IMR-90 (cell line): ENCODE measurements at regions not wholly inside any gene's neighbourhood (a gene's known extent, or its start where the extent isn't known, plus 50 kb on each side); places are given as distances from the start of the nearest gene placed in this dataset.

Source experiments
- ATAC-seq: fragments of 200-7000 bp; cut with Tn5 transposase; 2 replicates; pipeline ENCODE4 v1.9.1; 2020; ENCODE audit warnings: low read depth, mild to moderate bottlenecking, moderate library complexity
- BruUV-seq: library from RNA; stranded (reverse); fragments of 400-500 nt; replicated peaks from 2 replicates; lab custom pipeline; 2021; lab: Mats Ljungman, UMichigan
- CTCF ChIA-PET: fragments of 300-600 bp; formaldehyde crosslinking; extraction: SDS; loops from one replicate; lab custom pipeline; 2021; ENCODE audit warnings: antibody characterized with exemption; lab: Yijun Ruan, JAX
- POLR2A ChIA-PET: fragments of 300-600 bp; sonication (Branson Sonifier 250); formaldehyde crosslinking; loops from one replicate; lab custom pipeline; 2022; ENCODE audit warnings: antibody characterized with exemption; ENCODE audit not compliant: unreplicated experiment; lab: Charles Lee
- DNase-seq: peaks from one replicate; pipeline ENCODE4 v3.0.0; 2013
- H2AFZ ChIP-seq: replicated peaks from 2 replicates; pipeline ENCODE3; 2013; ENCODE audit warnings: low read length, mild to moderate bottlenecking; ENCODE audit not compliant: poor library complexity
- H2AK5ac ChIP-seq: 2 replicates; pipeline ENCODE4 v1.6.1; 2013; ENCODE audit warnings: low read depth, low read length, inconsistent platforms
- H2AK9ac ChIP-seq: replicated peaks from 2 replicates; pipeline ENCODE3; 2013; ENCODE audit warnings: mild to moderate bottlenecking, low read depth, low read length, moderate library complexity; ENCODE audit not compliant: poor library complexity
- H2BK120ac ChIP-seq: 2 replicates; pipeline ENCODE4 v1.6.1; 2013; ENCODE audit warnings: low read depth, low read length, inconsistent platforms
- H2BK15ac ChIP-seq: 3 replicates; pipeline ENCODE4 v1.6.1; 2013; ENCODE audit warnings: low read depth, low read length, inconsistent platforms
- H2BK20ac ChIP-seq: 2 replicates; pipeline ENCODE4 v1.6.1; 2013; ENCODE audit warnings: low read depth, mild to moderate bottlenecking, inconsistent platforms, low read length, moderate library complexity
- H2BK5ac ChIP-seq: 2 replicates; pipeline ENCODE4 v1.6.1; 2013; ENCODE audit warnings: mild to moderate bottlenecking, low read depth, low read length, inconsistent platforms; ENCODE audit not compliant: poor library complexity, severe bottlenecking
- H3K14ac ChIP-seq: replicated peaks from 2 replicates; pipeline ENCODE4 v1.6.1; 2013; ENCODE audit warnings: low read depth, low read length, inconsistent platforms
- H3K18ac ChIP-seq: 2 replicates; pipeline ENCODE4 v1.6.1; 2013; ENCODE audit warnings: low read depth, low read length, control low read depth
- H3K23ac ChIP-seq: 2 replicates; pipeline ENCODE4 v1.6.1; 2013; ENCODE audit warnings: low read depth, low read length, inconsistent platforms
- H3K27ac ChIP-seq: 2 replicates; pipeline ENCODE4 v1.5.1; 2013; ENCODE audit warnings: mild to moderate bottlenecking, control low read depth, low read length; ENCODE audit not compliant: insufficient read depth
- H3K27me3 ChIP-seq: 2 replicates; pipeline ENCODE4 v1.6.1; 2013; ENCODE audit warnings: low read length; ENCODE audit not compliant: control insufficient read depth, insufficient read depth
- H3K36me3 ChIP-seq: 2 replicates; pipeline ENCODE4 v1.6.1; 2013; ENCODE audit warnings: low read length, mixed read lengths; ENCODE audit not compliant: control insufficient read depth, insufficient read depth
- H3K4ac ChIP-seq: 2 replicates; pipeline ENCODE4 v1.6.1; 2013; ENCODE audit warnings: low read depth, low read length, inconsistent platforms
- H3K4me1 ChIP-seq: 2 replicates; pipeline ENCODE4 v1.6.1; 2013; ENCODE audit warnings: low read length, mixed read lengths; ENCODE audit not compliant: control insufficient read depth, insufficient read depth
- H3K4me2 ChIP-seq: 2 replicates; pipeline ENCODE4 v1.6.1; 2013; ENCODE audit warnings: low read depth, mild to moderate bottlenecking, control low read depth, low read length, moderate library complexity
- H3K4me3 ChIP-seq: 2 replicates; pipeline ENCODE4 v1.5.1; 2013; ENCODE audit warnings: low read depth, mild to moderate bottlenecking, control low read depth, low read length, moderate library complexity; ENCODE audit not compliant: insufficient read depth
- H3K56ac ChIP-seq: 2 replicates; pipeline ENCODE4 v1.6.1; 2013; ENCODE audit warnings: low read length, inconsistent platforms; ENCODE audit not compliant: insufficient read depth; ENCODE audit errors: extremely low read depth
- H3K79me1 ChIP-seq, 2 experiments: 2 replicates each; pipeline ENCODE4 v1.6.1; 2013; ENCODE audit warnings: low read length in 2 of 2, inconsistent platforms in 1 of 2, low read depth in 1 of 2
- H3K9ac ChIP-seq: 2 replicates; pipeline ENCODE4 v1.6.1; 2013; ENCODE audit warnings: low read depth, low read length, control low read depth
- H3K9me1 ChIP-seq: 2 replicates; pipeline ENCODE4 v1.6.1; 2013; ENCODE audit warnings: low read length, inconsistent platforms; ENCODE audit not compliant: insufficient read depth
- H3K9me3 ChIP-seq: 2 replicates; pipeline ENCODE4 v1.6.1; 2013; ENCODE audit warnings: low read length; ENCODE audit not compliant: control insufficient read depth, insufficient read depth
- H4K20me1 ChIP-seq: 2 replicates; pipeline ENCODE4 v1.6.1; 2013; ENCODE audit warnings: low read length, inconsistent platforms; ENCODE audit not compliant: insufficient read depth
- H4K5ac ChIP-seq: 2 replicates; pipeline ENCODE4 v1.6.1; 2013; ENCODE audit warnings: mild to moderate bottlenecking, low read depth, low read length, control low read depth
- H4K8ac ChIP-seq, 2 experiments: 2 replicates each; pipeline ENCODE4 v1.6.1; 2013; ENCODE audit warnings: low read depth in 2 of 2, low read length in 2 of 2, control low read depth in 1 of 2, inconsistent platforms in 1 of 2
- H4K91ac ChIP-seq: 2 replicates; pipeline ENCODE4 v1.6.1; 2013; ENCODE audit warnings: low read depth, low read length, inconsistent platforms; ENCODE audit not compliant: insufficient read depth
- BHLHE40 ChIP-seq: fragments of 150-350 bp; IDR thresholded peaks from 2 replicates; pipeline ENCODE4 v1.6.1; 2016; ENCODE audit warnings: mild to moderate bottlenecking, low read depth, low read length
- FOS ChIP-seq: fragments of 150-350 bp; IDR thresholded peaks from 2 replicates; pipeline ENCODE4 v1.6.1; 2016; ENCODE audit warnings: low read depth, low read length
- MAFK ChIP-seq: IDR thresholded peaks from 2 replicates; pipeline ENCODE4 v1.6.1; 2012; ENCODE audit warnings: low read depth, low read length, improper control_type of control experiment
- MAZ ChIP-seq: IDR thresholded peaks from 2 replicates; pipeline ENCODE4 v1.6.1; 2012; ENCODE audit warnings: low read depth, mild to moderate bottlenecking, low read length, improper control_type of control experiment, moderate library complexity, borderline replicate concordance
- POLR2A ChIP-seq: IDR thresholded peaks from 2 replicates; pipeline ENCODE4 v1.6.1; 2012; ENCODE audit warnings: mild to moderate bottlenecking, low read depth, low read length
- WGBS, 2 experiments: methylation state at CpG; one replicate each; pipeline versions ENCODE4 v1.1.5 to v1.1.7; 2013; ENCODE audit warnings: missing lambda C conversion rate in 2 of 2; ENCODE audit not compliant: insufficient read length in 1 of 2; ENCODE audit errors: extremely low coverage in 2 of 2; 5-methylcytosine and 5-hydroxymethylcytosine counted together
- dilution Hi-C: fragments of 300-500 bp; cut with HindIII; formaldehyde crosslinking; loops from one replicate; pipeline ENCODE4 v1.14.3; 2018; ENCODE audit warnings: low sequenced_read_pairs; ENCODE audit not compliant: unreplicated experiment
- in situ Hi-C: fragments of 300-500 bp; cut with MboI; formaldehyde crosslinking; loops from 3 replicates; pipeline ENCODE4 v1.14.3; 2019; ENCODE audit warnings: low sequenced_read_pairs, inconsistent platforms, mixed read lengths
- intact Hi-C: fragments of 100-400 bp; cut with micrococcal nuclease; formaldehyde crosslinking; loops from 2 replicates; pipeline ENCODE4 v1.10.0; 2022

GRCh38 chr17:79377230-79377786 is 233.5 kb downstream of the RBFOX3 start:
- no peak overlapping the region for H3K9ac ChIP-seq
- H4K8ac ChIP-seq: no peak overlapping the region
- POLR2A ChIA-PET: no interaction called here
- no peak overlapping the region for H2BK15ac ChIP-seq
- H3K4ac ChIP-seq: no peak overlapping the region
- no peak overlapping the region for H3K4me2 ChIP-seq
- H3K23ac ChIP-seq: no peak overlapping the region
- H2AK9ac ChIP-seq: no peak overlapping the region
- no peak overlapping the region for H2AK5ac ChIP-seq
- dilution Hi-C loops (no loop called here), intact Hi-C loops (no loop called here), in situ Hi-C loops (loop anchor here (25.0 kb wide), 1 partner anchor 515 kb away; no protein-coding TSS in a partner anchor)
- peaks cover 18% of the 10 kb centered on the region; the same call in 1 of the 2 replicates for H3K27me3 ChIP-seq
- no peaks in the 10 kb centered on the region for H3K79me1 ChIP-seq
- no peaks in the 10 kb centered on the region for H4K20me1 ChIP-seq
- no peak overlapping the region for H4K5ac ChIP-seq
- WGBS, 2 experiments: 69% methylated on average over 12 of the region's 25 CpGs; no CpG with 5 or more reads in 1 of the 2 experiments
- H2AFZ ChIP-seq: no peak overlapping the region
- TF ChIP-seq FOS (no peak), BHLHE40 (no peak), MAZ (no peak), MAFK (no peak), POLR2A (no peak)
- no peak overlapping the region for H3K56ac ChIP-seq
- no peak for DNase-seq
- no peak overlapping the region for H2BK5ac ChIP-seq
- H3K9me1 ChIP-seq: no peaks in the 10 kb centered on the region
- no peak for ATAC-seq
- H3K4me1 ChIP-seq: no peaks in the 10 kb centered on the region
- no peak overlapping the region for H3K4me3 ChIP-seq
- H4K91ac ChIP-seq: no peak overlapping the region
- no peak overlapping the region for H3K18ac ChIP-seq
- no TSS peak for BruUV-seq
- H3K27ac ChIP-seq: no peak overlapping the region
- CTCF ChIA-PET: no interaction called here
- no peak overlapping the region for H2BK120ac ChIP-seq
- H2BK20ac ChIP-seq: no peak overlapping the region
- H3K36me3 ChIP-seq: no peaks in the 10 kb centered on the region
- no peaks in the 10 kb centered on the region for H3K9me3 ChIP-seq
- H3K14ac ChIP-seq: no peak overlapping the region
